Spinal cord (tissue), 9 donors: ENCODE measurements at regions not wholly inside any gene's neighbourhood (a gene's known extent, or its start where the extent isn't known, plus 50 kb on each side); places are given as distances from the start of the nearest gene placed in this dataset.
A peak's percentile ranks its signal among the peaks of the same experiment; 100 is the strongest.
"Not testable (repeated sequence)": the region's sequence is repeated elsewhere in the genome, so short reads cannot be mapped to it uniquely, and the experiment has no call there.

Experiments
- DNase-seq, 6 donors: peaks; one replicate each; pipeline versions ENCODE4 v3.0.0 to v3.0.0-alpha.2; 2013 to 2015; ENCODE audit warnings: low spot score in 6 of 6, low read depth in 4 of 6
- H3K27ac ChIP-seq: one replicate; pipeline ENCODE4 v1.5.1; 2013; ENCODE audit warnings: low read depth, low read length, control low read depth
- H3K27me3 ChIP-seq: one replicate; pipeline ENCODE4 v1.6.1; 2013; ENCODE audit warnings: low read length; ENCODE audit not compliant: control insufficient read depth, insufficient read depth
- H3K36me3 ChIP-seq: one replicate; pipeline ENCODE4 v1.6.1; 2013; ENCODE audit warnings: low read length; ENCODE audit not compliant: control insufficient read depth, insufficient read depth
- H3K4me1 ChIP-seq: one replicate; pipeline ENCODE4 v1.6.1; 2013; ENCODE audit warnings: low read length; ENCODE audit not compliant: control insufficient read depth, insufficient read depth
- H3K4me3 ChIP-seq: one replicate; pipeline ENCODE4 v1.5.1; 2013; ENCODE audit warnings: low read depth, low read length, control low read depth
- H3K9me3 ChIP-seq: one replicate; pipeline ENCODE4 v1.6.1; 2013; ENCODE audit warnings: low read length; ENCODE audit not compliant: control insufficient read depth, insufficient read depth
- WGBS: methylation state at CpG from one replicate; pipeline ENCODE4 v1.1.5; 2013; ENCODE audit warnings: missing lambda C conversion rate; ENCODE audit not compliant: insufficient coverage; 5-methylcytosine and 5-hydroxymethylcytosine counted together
- donor health status: healthy.

DNA sequence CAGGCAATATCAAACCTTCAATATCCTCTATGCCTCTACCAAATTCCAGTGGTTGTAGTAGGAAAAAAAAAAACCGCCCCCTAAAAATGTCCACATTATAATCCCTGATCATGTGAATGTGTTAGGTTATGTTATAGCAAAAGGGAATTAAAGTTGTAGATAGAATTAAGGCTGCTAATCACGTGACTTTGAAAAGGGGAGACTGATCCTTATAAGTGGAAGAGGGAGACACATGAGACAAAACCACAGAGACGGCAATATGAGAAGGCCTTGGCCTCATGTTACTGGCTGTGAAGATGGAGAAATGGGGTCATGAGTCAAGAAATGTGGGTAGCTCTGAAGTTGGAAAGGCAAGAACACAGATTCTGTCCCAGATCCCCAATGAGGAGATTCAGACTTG is 1711.3 kb downstream of the KHDRBS2 start:
- H3K9me3 ChIP-seq, H3K36me3 ChIP-seq, H3K27ac ChIP-seq, H3K4me3 ChIP-seq, H3K4me1 ChIP-seq, H3K27me3 ChIP-seq, DNase-seq: not testable (repeated sequence)
- 77% methylated on average over 2 of the region's 3 CpGs for WGBS

DNA sequence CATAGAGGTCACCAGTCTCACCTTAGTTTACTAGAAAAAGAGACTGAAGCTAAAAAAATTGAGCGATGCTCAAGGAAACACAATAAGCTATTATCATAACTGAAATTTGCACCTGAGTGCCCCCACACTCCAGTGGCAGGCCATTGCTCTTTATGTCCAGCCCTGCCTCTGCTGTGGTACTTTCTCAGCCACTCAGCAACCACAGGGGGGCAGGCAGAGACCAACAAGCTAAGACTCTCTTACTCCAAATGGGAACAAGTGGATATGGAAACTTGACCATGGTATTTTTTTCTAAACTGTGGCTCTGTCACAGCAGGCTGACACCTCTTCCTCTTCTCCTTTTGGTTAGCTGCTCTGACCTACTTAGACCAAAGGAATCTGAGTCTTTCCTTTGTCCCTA is 1713.4 kb downstream of the KHDRBS2 start:
- WGBS = no CpG with 5 or more reads among the region's 1 CpG
- H3K4me1 ChIP-seq, H3K27ac ChIP-seq, H3K36me3 ChIP-seq, H3K4me3 ChIP-seq, H3K27me3 ChIP-seq, H3K9me3 ChIP-seq: not testable (repeated sequence)
- DNase-seq = peak in 1 of 6 donors; percentile 1

DNA sequence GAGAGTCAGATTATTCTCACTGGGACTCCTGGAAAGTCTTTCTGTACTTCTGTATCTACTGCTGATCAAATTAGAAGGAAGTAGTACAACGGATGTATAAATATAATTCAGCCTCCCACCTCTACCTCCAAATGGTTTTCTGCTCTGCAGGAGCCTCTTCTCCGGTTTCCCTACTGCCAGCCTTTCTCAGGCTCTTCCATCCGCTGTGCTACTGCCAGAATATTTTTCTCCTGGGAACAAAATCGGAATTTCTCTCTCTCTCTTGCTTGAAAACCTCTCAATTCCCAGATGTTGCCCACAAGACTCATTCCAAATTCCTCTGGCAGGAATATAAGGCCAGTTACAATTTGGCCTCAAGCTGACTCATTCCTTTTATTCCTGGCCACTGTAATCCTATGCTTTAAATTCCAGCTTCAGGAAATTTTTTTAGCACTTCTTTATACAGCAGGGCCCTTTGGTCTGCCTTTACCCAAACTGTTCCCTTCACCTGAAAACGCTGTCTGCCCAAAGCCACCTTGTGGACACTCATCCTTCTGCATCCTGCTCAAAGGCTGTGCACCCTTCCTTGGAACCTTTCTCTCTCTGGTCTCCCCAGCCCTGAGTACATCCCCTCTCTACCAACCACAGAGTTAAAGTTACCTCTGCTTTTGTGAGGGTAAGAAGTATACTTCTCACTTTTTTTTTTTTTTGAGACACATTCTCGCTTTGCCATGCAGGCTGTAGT is 1714.6 kb downstream of the KHDRBS2 start:
- DNase-seq = peak in 1 of 6 donors; percentile 7
- H3K36me3 ChIP-seq, H3K9me3 ChIP-seq, H3K4me1 ChIP-seq, H3K4me3 ChIP-seq, H3K27me3 ChIP-seq, H3K27ac ChIP-seq: not testable (repeated sequence)
- WGBS = 41% methylated on average over 3 of the region's 6 CpGs

- not testable (repeated sequence) for H3K27ac ChIP-seq, H3K36me3 ChIP-seq, H3K4me3 ChIP-seq, DNase-seq, H3K27me3 ChIP-seq, H3K4me1 ChIP-seq, H3K9me3 ChIP-seq
- WGBS = 100% methylated on average over 1 of the region's 2 CpGs
These were observed 1715.4 kb downstream of the KHDRBS2 start for GRCh38 chr6:60570599-60570998.

GRCh38 chr6:60567447-60568187 is 1718.4 kb downstream of the KHDRBS2 start:
- H3K4me3 ChIP-seq, H3K36me3 ChIP-seq, H3K4me1 ChIP-seq, H3K27ac ChIP-seq, H3K9me3 ChIP-seq, H3K27me3 ChIP-seq, DNase-seq: not testable (repeated sequence)
- no CpG with 5 or more reads among the region's 1 CpG for WGBS

- WGBS = no CpG with 5 or more reads among the region's 2 CpGs
- not testable (repeated sequence) for H3K9me3 ChIP-seq, H3K27ac ChIP-seq, H3K4me3 ChIP-seq, H3K36me3 ChIP-seq, DNase-seq, H3K4me1 ChIP-seq, H3K27me3 ChIP-seq
These were observed 1719.6 kb downstream of the KHDRBS2 start for GRCh38 chr6:60566387-60566786.

DNA sequence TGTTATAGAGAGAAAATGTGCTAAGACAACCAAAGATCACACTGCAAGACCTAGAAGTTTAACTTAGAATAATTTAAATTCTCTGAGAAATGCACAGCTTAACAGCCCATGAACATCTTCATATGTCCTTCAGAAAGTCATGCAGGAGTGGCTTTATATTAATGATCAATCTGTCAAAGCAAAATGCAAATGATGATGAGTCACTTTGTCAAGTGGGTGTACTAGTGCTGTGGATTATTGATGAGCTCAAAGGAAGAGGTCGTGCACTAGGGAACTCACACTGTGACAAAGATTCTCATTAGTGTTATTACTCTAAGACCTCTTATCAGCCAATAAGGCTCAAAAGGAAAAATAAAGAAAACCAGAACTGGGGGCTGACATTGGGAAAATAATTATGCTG is 1726.3 kb downstream of the KHDRBS2 start:
- no CpG with 5 or more reads among the region's 1 CpG for WGBS
- not testable (repeated sequence) for H3K4me3 ChIP-seq, H3K27me3 ChIP-seq, H3K4me1 ChIP-seq, H3K9me3 ChIP-seq, H3K27ac ChIP-seq, H3K36me3 ChIP-seq, DNase-seq

DNA sequence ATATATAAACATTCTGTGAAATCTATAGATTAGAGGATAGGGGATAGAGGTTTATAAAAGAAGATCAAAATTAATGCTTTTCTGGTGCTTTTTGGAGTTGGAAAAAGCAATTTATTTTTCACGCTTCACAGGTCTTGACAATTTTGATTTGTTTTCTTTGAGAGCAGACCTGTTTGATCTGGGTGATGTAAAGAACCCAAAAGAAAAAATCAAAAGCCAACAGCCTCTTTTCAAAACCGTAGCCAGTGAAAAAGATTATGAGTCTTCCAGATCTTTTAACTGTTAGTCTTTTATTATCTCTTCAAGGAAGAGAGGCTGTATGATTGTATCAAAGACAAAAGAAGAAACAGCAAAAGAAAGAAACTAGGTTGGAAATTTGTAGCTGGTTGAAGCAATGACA is 1738.7 kb downstream of the KHDRBS2 start:
- not testable (repeated sequence) for H3K27me3 ChIP-seq, DNase-seq, H3K4me1 ChIP-seq, H3K4me3 ChIP-seq, H3K9me3 ChIP-seq, H3K27ac ChIP-seq, H3K36me3 ChIP-seq
- WGBS = no CpG with 5 or more reads among the region's 2 CpGs

DNA sequence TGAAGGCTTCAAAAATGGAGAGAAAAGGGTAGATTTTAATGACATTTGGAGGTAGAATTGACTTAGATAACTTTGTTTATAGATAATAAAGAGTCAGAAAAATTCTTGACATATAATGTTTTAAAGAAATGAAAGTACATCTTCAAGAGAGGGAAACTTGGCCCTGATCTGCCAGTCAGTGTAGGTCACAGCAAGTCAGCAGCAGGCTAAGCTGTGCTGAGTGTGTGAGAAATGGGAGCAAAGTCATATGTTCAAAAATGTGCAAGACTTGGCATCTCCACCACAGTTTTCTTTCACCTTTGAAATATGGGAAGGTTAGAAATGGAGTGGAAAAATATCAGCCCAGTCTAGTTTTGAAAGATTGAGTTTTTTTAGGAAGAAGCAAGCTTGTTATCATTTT is 1761.3 kb downstream of the KHDRBS2 start:
- not testable (repeated sequence) for H3K4me1 ChIP-seq, H3K4me3 ChIP-seq, H3K27ac ChIP-seq, H3K36me3 ChIP-seq, DNase-seq, H3K9me3 ChIP-seq, H3K27me3 ChIP-seq

DNA sequence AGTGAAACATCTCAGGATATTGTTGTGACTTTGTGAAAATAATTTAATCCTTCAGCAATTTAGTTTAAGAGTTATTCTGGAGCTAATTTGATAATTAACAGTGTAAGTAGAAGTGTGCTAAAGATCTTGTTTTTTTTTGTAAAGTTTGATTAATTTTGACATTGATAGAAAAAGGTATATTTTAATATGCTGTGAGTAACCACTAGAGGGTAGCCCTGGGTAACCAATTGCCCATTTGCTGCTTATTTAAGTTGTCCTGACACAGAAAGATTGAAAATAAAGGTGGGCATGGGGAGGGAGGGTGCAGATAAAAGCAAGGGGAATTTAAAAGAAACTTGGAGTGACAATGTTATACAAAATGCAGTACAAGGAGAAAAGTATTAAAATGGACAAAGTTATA is 1808.3 kb downstream of the KHDRBS2 start:
- not testable (repeated sequence) for H3K27ac ChIP-seq, H3K9me3 ChIP-seq, H3K4me3 ChIP-seq, H3K27me3 ChIP-seq, H3K36me3 ChIP-seq, H3K4me1 ChIP-seq
- DNase-seq = peak in 1 of 6 donors; percentile 3
